Chondrocyte (in vitro differentiated cells): ENCODE measurements at regions not wholly inside any gene's neighbourhood (a gene's known extent, or its start where the extent isn't known, plus 50 kb on each side); places are given as distances from the start of the nearest gene placed in this dataset.

Experiments
- DNase-seq: peaks from one replicate; pipeline ENCODE4 v3.0.0; 2021; ENCODE audit warnings: mixed read lengths, low spot score
- H3K27ac Mint-ChIP-seq: one replicate; pipeline ENCODE4 v1.8.0; 2021; ENCODE audit warnings: mild to moderate bottlenecking, moderate library complexity, mixed read lengths; ENCODE audit not compliant: unreplicated experiment
- H3K27me3 Mint-ChIP-seq: 2 replicates; pipeline ENCODE4 v1.8.0; 2021; ENCODE audit warnings: low read depth, mixed read lengths
- H3K36me3 Mint-ChIP-seq: 2 replicates; pipeline ENCODE4 v1.8.0; 2021; ENCODE audit warnings: low read depth, mixed read lengths
- H3K4me1 Mint-ChIP-seq: 2 replicates; pipeline ENCODE4 v1.8.0; 2021; ENCODE audit warnings: low read depth, mild to moderate bottlenecking, mixed read lengths
- H3K4me3 Mint-ChIP-seq: one replicate; pipeline ENCODE4 v1.8.0; 2021; ENCODE audit warnings: mild to moderate bottlenecking, moderate library complexity, mixed read lengths; ENCODE audit not compliant: unreplicated experiment
- H3K9me3 Mint-ChIP-seq: 2 replicates; pipeline ENCODE4 v1.8.0; 2021; ENCODE audit warnings: low read depth, mixed read lengths
- CTCF ChIP-seq: fragments of 200-600 bp; sonication (generic); IDR thresholded peaks from 2 replicates; pipeline ENCODE4 v1.5.0; 2021; ENCODE audit warnings: antibody characterized with exemption, mild to moderate bottlenecking, moderate library complexity

GRCh38 chr6:90372885-90373284 is 76.2 kb upstream of the BACH2 start:
- Mint-ChIP-seq H3K27me3 (no peaks in the 10 kb centered on the region), H3K4me1 (peaks cover 36% of the 10 kb centered on the region), H3K4me3 (no peak overlapping the region), H3K27ac (no peak overlapping the region), H3K9me3 (peaks cover 5% of the 10 kb centered on the region), H3K36me3 (no peaks in the 10 kb centered on the region)
- no peak for DNase-seq
- TF ChIP-seq CTCF: no peak

DNA sequence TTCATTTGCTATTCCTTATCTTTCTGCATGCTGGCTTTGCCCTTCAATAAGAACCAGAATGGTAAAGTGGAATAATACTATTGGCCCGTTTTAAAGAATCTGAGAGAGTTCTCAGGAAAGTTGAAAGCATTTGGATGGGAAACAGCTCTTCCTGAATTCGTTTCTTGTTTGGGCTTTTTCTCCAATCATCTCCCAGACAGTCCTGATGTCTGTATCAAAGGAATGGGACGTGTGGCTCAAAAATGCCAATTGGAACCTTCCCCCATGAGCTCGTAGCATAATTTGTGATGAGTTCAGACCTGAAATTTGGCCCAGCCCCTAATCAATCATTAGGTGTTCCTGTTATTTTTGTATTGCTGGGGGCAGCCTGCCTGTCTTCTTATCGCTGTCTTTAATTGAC is 75.8 kb upstream of the BACH2 start:
- Mint-ChIP-seq H3K4me1 (peaks cover 38% of the 10 kb centered on the region), H3K9me3 (peaks cover 5% of the 10 kb centered on the region)
- DNase-seq: no peak

GRCh38 chr6:90370493-90370959 is 73.9 kb upstream of the BACH2 start:
- Mint-ChIP-seq H3K4me3 (no peak overlapping the region), H3K4me1 (peaks cover 26% of the 10 kb centered on the region), H3K36me3 (no peaks in the 10 kb centered on the region), H3K9me3 (peaks cover 5% of the 10 kb centered on the region), H3K27ac (no peak overlapping the region), H3K27me3 (no peaks in the 10 kb centered on the region)
- no peak for TF ChIP-seq CTCF
- no peak for DNase-seq

More for the DNA sequence above, 75.8 kb upstream of the BACH2 start:
- Mint-ChIP-seq H3K36me3 (no peaks in the 10 kb centered on the region), H3K27ac (no peak overlapping the region), H3K27me3 (no peaks in the 10 kb centered on the region), H3K4me3 (no peak overlapping the region)
- TF ChIP-seq CTCF: no peak

DNA sequence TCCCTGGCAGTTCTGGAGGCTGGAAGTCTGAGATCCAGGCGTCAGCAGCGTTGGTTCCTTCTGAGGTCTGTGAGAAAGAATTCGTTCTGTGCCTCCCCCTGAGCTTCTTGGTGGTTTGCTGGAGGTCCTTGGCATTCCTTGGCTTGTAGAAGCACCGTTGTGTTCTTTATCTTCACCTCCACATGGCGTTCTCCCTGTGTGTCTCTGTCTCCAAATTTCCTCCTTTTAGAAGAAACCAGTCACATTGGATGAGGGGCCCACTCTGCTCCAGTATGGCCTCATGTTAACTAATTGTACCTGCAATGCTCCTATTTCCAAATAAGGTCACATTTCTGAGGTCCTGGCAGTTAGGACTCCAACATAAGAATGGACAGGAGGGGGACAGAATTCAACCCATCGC is 73.0 kb upstream of the BACH2 start:
- H3K27me3 Mint-ChIP-seq: no peaks in the 10 kb centered on the region
- H3K36me3 Mint-ChIP-seq: no peaks in the 10 kb centered on the region
- H3K4me1 Mint-ChIP-seq: peaks cover 20% of the 10 kb centered on the region
- H3K4me3 Mint-ChIP-seq: no peak overlapping the region
- H3K27ac Mint-ChIP-seq: peak overlapping the region; percentile 92
- no peak for TF ChIP-seq CTCF
- DNase-seq: no peak
- H3K9me3 Mint-ChIP-seq: peaks cover 5% of the 10 kb centered on the region

DNA sequence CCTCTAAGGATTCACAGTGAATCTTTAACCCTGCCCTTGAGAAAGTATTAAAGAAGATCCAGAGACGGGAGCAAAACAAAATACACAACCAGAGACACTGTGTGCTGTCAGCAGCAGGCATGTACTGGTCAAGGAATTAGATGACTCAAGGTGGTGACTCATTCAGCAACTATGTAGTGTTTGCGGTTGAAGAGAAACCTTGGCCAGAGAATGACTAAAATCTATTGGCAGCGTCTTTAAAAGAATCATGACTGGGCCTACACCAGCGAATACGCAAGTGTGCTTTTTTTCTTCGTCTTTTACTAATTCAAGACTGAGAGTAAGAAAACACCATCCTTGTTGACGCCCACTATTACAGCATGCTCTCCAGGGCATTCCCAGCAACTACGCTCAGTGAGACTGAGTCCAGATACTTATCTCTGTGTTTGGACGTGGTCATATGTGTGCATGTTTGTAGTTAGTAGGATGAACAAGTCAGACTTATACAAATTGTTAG is 72.4 kb upstream of the BACH2 start:
- Mint-ChIP-seq H3K27ac (peak overlapping the region; percentile 95), H3K36me3 (no peaks in the 10 kb centered on the region), H3K9me3 (peaks cover 5% of the 10 kb centered on the region), H3K4me1 (peaks cover 24% of the 10 kb centered on the region), H3K4me3 (peak overlapping the region; percentile 7), H3K27me3 (no peaks in the 10 kb centered on the region)
- no peak for DNase-seq
- TF ChIP-seq CTCF: no peak
